HCT116 (cell line): ENCODE measurements at regions not wholly inside any gene's neighbourhood (a gene's known extent, or its start where the extent isn't known, plus 50 kb on each side); places are given as distances from the start of the nearest gene placed in this dataset.

Experiments used
- ATAC-seq: fragments of 200-7000 bp; cut with Tn5 transposase; 2 replicates; pipeline ENCODE4 v1.9.1; 2020; ENCODE audit warnings: mild to moderate bottlenecking, moderate library complexity
- BruUV-seq: library from RNA; stranded (reverse); fragments of 400-500 nt; replicated peaks from 2 replicates; lab custom pipeline; 2021; lab: Mats Ljungman, UMichigan
- CTCF ChIA-PET: fragments of 300-600 bp; sonication (Branson Sonifier 250); formaldehyde crosslinking; loops from one replicate; lab custom pipeline; 2021; ENCODE audit warnings: antibody characterized with exemption; lab: Charles Lee
- POLR2A ChIA-PET: fragments of 300-600, 350-600 bp; sonication (Branson Sonifier 250); formaldehyde crosslinking; loops from one replicate; lab custom pipeline; 2021; ENCODE audit warnings: antibody characterized with exemption; lab: Charles Lee
- RAD21 ChIA-PET, 2 experiments: fragments of 300-600 bp; sonication (Branson Sonifier 250); formaldehyde crosslinking; loops; one replicate each; lab custom pipeline; 2023; ENCODE audit warnings: low total read pairs in 2 of 2; ENCODE audit not compliant: uncharacterized antibody in 2 of 2, unreplicated experiment in 2 of 2, low non-redundant PET in 1 of 2; lab: Charles Lee
- DNase-seq: peaks from one replicate; pipeline ENCODE4 v3.0.0-alpha.2; 2010; ENCODE audit warnings: low read depth, low spot score
- H2AFZ ChIP-seq: fragments of 200-600 bp; shearing (Covaris generic), sonication (generic); 2 replicates; pipeline ENCODE4 v1.6.1; 2017; ENCODE audit warnings: low read depth, mixed run types, mixed read lengths, antibody characterized with exemption, low read length; ENCODE audit not compliant: poor library complexity, severe bottlenecking
- H3K27ac ChIP-seq: 2 replicates; pipeline ENCODE4 v1.5.1; 2012; ENCODE audit warnings: low read depth, low read length
- H3K27me3 ChIP-seq: fragments of 200-600 bp; sonication (generic); 2 replicates; pipeline ENCODE4 v1.6.1; 2016; ENCODE audit warnings: mixed run types, low read length, mixed read lengths; ENCODE audit not compliant: insufficient read depth
- H3K36me3 ChIP-seq, 2 experiments: fragments of 200-500 bp in 1 of 2; fragments of 200-600 bp in 1 of 2; sonication (Bioruptor generic) in 1 of 2; sonication (generic) in 1 of 2; 2 replicates each; pipeline versions ENCODE4 v1.5.1 to v1.6.1; 2014 to 2016; ENCODE audit warnings: low read length in 2 of 2, inconsistent platforms in 1 of 2, mixed read lengths in 1 of 2, mixed run types in 1 of 2; ENCODE audit not compliant: insufficient read depth in 2 of 2, control insufficient read depth in 1 of 2
- H3K4me1 ChIP-seq, 2 experiments: fragments of 200-600 bp in 1 of 2; sonication (generic) in 1 of 2; 2 replicates each; pipeline versions ENCODE4 v1.5.1 to v1.6.1; 2012 to 2017; ENCODE audit warnings: low read length in 2 of 2, inconsistent platforms in 1 of 2, mild to moderate bottlenecking in 1 of 2, mixed read lengths in 1 of 2, mixed run types in 1 of 2, moderate library complexity in 1 of 2; ENCODE audit not compliant: insufficient read depth in 2 of 2, control insufficient read depth in 1 of 2
- H3K4me2 ChIP-seq: fragments of 200-600 bp; sonication (generic); 2 replicates; pipeline ENCODE4 v1.6.1; 2017; ENCODE audit warnings: mixed run types, low read length, mixed read lengths
- H3K4me3 ChIP-seq, 2 experiments: fragments of 200-600 bp in 1 of 2; sonication (generic) in 1 of 2; replicated peaks in 1 of 2; 2 replicates each; pipeline ENCODE4 v1.5.1; 2011 to 2016; ENCODE audit warnings: low read length in 2 of 2, control low read depth in 1 of 2, low read depth in 1 of 2, mild to moderate bottlenecking in 1 of 2, mixed read lengths in 1 of 2, mixed run types in 1 of 2
- H3K79me2 ChIP-seq: fragments of 200-600 bp; sonication (generic); 2 replicates; pipeline ENCODE4 v1.6.1; 2017; ENCODE audit warnings: mild to moderate bottlenecking, mixed run types, low read length, moderate library complexity, mixed read lengths; ENCODE audit not compliant: insufficient read depth
- H3K9ac ChIP-seq: fragments of 200-600 bp; sonication (generic); 2 replicates; pipeline ENCODE4 v1.6.1; 2016; ENCODE audit warnings: low read length, mixed read lengths
- H3K9me2 ChIP-seq: fragments of 200-600 bp; sonication (generic), shearing (Covaris generic); 2 replicates; pipeline ENCODE4 v1.6.1; 2017; ENCODE audit warnings: mixed run types, mild to moderate bottlenecking, moderate library complexity; ENCODE audit not compliant: insufficient read depth
- H3K9me3 ChIP-seq, 2 experiments: fragments of 200-500 bp in 1 of 2; fragments of 200-600 bp in 1 of 2; sonication (Bioruptor generic) in 1 of 2; sonication (generic) in 1 of 2; 2 replicates each; pipeline ENCODE4 v1.6.1; 2014 to 2017; ENCODE audit warnings: low read length in 2 of 2, mixed read lengths in 2 of 2, inconsistent platforms in 1 of 2, low read depth in 1 of 2, mild to moderate bottlenecking in 1 of 2, mixed run types in 1 of 2, moderate library complexity in 1 of 2; ENCODE audit not compliant: control insufficient read depth in 1 of 2, insufficient read depth in 1 of 2
- H4K20me1 ChIP-seq: fragments of 200-600 bp; sonication (generic), shearing (Covaris generic); 2 replicates; pipeline ENCODE4 v1.6.1; 2017; ENCODE audit warnings: mixed run types, mild to moderate bottlenecking, moderate library complexity; ENCODE audit not compliant: insufficient read depth
- CBX3 ChIP-seq: IDR thresholded peaks from 2 replicates; pipeline ENCODE4 v1.6.1; 2012; ENCODE audit warnings: low read depth
- CEBPB ChIP-seq: IDR thresholded peaks from 2 replicates; pipeline ENCODE4 v1.6.1; 2012; ENCODE audit warnings: low read depth
- EGR1 ChIP-seq: IDR thresholded peaks from 2 replicates; pipeline ENCODE4 v1.6.1; 2012; ENCODE audit warnings: low read depth
- ELF1 ChIP-seq: IDR thresholded peaks from 2 replicates; pipeline ENCODE4 v1.6.1; 2012; ENCODE audit warnings: low read depth, borderline replicate concordance
- JUND ChIP-seq: IDR thresholded peaks from 2 replicates; pipeline ENCODE4 v1.6.1; 2012
- SIN3A ChIP-seq: IDR thresholded peaks from 2 replicates; pipeline ENCODE4 v1.6.1; 2012; ENCODE audit warnings: low read depth
- SP1 ChIP-seq: IDR thresholded peaks from 2 replicates; pipeline ENCODE4 v1.6.1; 2012; ENCODE audit warnings: low read depth
- YY1 ChIP-seq: IDR thresholded peaks from 2 replicates; pipeline ENCODE4 v1.6.1; 2011; ENCODE audit warnings: low read length, low read depth, moderate library complexity, mild to moderate bottlenecking; ENCODE audit not compliant: insufficient replicate concordance; ENCODE audit errors: extremely low read depth
- intact Hi-C: fragments of 100-400 bp; cut with micrococcal nuclease; formaldehyde crosslinking; loops from 2 replicates; pipeline ENCODE4 v1.10.0; 2022
- TF ChIP-seq, protein P1 (sequence below): IDR thresholded peaks from 2 replicates; pipeline ENCODE4 v1.6.1; 2012; ENCODE audit warnings: low read depth
- TF ChIP-seq, protein P2 (sequence below): IDR thresholded peaks from 2 replicates; pipeline ENCODE4 v1.6.1; 2012
- TF ChIP-seq, protein P3 (sequence below): IDR thresholded peaks from 2 replicates; pipeline ENCODE4 v1.6.1; 2011; ENCODE audit warnings: mild to moderate bottlenecking, low read length, moderate library complexity; ENCODE audit not compliant: insufficient replicate concordance; ENCODE audit errors: extremely low read depth

DNA sequence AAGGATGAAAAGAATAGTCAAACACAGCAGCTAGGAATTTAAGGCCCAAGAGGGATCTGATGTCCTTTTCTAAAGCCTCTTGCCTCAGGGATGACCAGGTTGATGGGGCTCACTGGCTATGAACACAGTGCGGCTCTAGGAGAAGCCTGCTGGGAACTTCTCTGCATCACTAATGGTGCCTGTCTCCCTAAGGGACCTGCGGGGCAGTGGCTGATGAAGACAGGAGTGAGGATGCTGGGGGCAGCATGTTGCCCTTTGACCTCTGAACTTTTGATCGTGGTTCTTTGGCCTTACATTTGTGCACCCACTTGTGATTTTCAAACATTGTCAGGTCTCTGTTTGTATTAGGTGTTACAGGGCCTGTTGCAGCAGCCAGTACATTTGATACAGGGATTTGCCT, 64.9 kb upstream of the KLHL25 start (continued):
- TF ChIP-seq JUND (no peak), EGR1 (no peak), ELF1 (no peak), SP1 (no peak), CEBPB (no peak), CBX3 (no peak), YY1 (no peak), SIN3A (no peak)
- TF ChIP-seq, protein P1, sequence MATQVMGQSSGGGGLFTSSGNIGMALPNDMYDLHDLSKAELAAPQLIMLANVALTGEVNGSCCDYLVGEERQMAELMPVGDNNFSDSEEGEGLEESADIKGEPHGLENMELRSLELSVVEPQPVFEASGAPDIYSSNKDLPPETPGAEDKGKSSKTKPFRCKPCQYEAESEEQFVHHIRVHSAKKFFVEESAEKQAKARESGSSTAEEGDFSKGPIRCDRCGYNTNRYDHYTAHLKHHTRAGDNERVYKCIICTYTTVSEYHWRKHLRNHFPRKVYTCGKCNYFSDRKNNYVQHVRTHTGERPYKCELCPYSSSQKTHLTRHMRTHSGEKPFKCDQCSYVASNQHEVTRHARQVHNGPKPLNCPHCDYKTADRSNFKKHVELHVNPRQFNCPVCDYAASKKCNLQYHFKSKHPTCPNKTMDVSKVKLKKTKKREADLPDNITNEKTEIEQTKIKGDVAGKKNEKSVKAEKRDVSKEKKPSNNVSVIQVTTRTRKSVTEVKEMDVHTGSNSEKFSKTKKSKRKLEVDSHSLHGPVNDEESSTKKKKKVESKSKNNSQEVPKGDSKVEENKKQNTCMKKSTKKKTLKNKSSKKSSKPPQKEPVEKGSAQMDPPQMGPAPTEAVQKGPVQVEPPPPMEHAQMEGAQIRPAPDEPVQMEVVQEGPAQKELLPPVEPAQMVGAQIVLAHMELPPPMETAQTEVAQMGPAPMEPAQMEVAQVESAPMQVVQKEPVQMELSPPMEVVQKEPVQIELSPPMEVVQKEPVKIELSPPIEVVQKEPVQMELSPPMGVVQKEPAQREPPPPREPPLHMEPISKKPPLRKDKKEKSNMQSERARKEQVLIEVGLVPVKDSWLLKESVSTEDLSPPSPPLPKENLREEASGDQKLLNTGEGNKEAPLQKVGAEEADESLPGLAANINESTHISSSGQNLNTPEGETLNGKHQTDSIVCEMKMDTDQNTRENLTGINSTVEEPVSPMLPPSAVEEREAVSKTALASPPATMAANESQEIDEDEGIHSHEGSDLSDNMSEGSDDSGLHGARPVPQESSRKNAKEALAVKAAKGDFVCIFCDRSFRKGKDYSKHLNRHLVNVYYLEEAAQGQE, result no peak
- TF ChIP-seq, protein P2, sequence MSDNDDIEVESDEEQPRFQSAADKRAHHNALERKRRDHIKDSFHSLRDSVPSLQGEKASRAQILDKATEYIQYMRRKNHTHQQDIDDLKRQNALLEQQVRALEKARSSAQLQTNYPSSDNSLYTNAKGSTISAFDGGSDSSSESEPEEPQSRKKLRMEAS, result no peak

DNA sequence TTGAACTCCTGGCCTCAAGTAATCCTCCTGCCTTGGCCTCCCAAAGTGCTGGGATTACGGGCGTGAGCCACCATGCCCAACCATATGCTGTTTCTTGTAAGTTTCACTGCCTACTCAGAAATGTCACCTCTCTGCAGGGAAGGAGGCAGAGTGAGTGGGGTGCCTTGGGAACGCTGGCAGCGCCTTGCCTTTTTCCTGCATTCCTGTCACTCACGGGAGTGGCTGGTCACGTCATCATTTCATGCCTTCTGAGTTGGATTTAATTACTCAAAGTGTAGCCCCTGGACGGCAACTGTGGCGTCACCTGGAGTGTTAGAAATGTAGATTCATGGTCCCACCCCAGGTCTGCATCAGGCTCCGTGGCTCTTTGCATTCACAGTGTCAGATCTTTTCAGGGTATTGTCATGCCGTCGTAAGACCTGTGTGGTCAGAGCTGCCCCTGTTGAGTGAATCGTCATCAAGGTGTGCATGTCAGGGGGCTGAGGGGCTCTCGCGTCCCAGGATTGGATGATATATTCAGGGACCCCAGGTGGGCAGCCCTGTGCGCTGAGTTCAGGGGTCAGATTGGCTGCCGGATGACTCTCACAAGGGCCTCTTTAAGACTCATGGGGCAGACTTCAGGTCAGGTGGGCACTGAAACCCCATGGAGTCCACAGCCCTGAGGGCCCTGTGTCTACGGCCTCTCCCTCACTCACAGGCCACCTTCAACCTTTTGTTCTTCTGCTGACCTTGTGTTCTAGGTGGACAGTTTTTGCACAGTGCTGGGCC, 65.9 kb upstream of the KLHL25 start:
- Histone ChIP-seq H3K79me2 (no peaks in the 10 kb centered on the region), H3K9me3 (no peaks in the 10 kb centered on the region), H3K9ac (no peak overlapping the region), H3K27ac (no peak overlapping the region), H3K4me3 (no peak overlapping the region), H3K9me2 (no peaks in the 10 kb centered on the region), H3K36me3 (no peaks in the 10 kb centered on the region), H3K27me3 (peaks cover 10% of the 10 kb centered on the region; the same call in 1 of the 2 replicates), H3K4me1 (peaks cover 0 to 4% of the 10 kb centered on the region in 2 experiments; a peak in 1 of 4 replicates), H4K20me1 (no peaks in the 10 kb centered on the region), H2AFZ (no peak overlapping the region), H3K4me2 (no peak overlapping the region)
- ATAC-seq (no peak), DNase-seq (no peak)
- ChIA-PET POLR2A (no interaction called here), RAD21 (no interaction called here), CTCF (no interaction called here)
- intact Hi-C loops, result no loop called here
- TF ChIP-seq SIN3A (no peak), YY1 (no peak)
- TF ChIP-seq, protein P1, result no peak
- TF ChIP-seq, protein P3, sequence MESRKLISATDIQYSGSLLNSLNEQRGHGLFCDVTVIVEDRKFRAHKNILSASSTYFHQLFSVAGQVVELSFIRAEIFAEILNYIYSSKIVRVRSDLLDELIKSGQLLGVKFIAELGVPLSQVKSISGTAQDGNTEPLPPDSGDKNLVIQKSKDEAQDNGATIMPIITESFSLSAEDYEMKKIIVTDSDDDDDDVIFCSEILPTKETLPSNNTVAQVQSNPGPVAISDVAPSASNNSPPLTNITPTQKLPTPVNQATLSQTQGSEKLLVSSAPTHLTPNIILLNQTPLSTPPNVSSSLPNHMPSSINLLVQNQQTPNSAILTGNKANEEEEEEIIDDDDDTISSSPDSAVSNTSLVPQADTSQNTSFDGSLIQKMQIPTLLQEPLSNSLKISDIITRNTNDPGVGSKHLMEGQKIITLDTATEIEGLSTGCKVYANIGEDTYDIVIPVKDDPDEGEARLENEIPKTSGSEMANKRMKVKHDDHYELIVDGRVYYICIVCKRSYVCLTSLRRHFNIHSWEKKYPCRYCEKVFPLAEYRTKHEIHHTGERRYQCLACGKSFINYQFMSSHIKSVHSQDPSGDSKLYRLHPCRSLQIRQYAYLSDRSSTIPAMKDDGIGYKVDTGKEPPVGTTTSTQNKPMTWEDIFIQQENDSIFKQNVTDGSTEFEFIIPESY, result no peak
- BruUV-seq, result no TSS peak
